ENCODE measurements at regions not wholly inside any gene's neighbourhood (a gene's known extent, or its start where the extent isn't known, plus 50 kb on each side); places are given as distances from the start of the nearest gene placed in this dataset.

DNA sequence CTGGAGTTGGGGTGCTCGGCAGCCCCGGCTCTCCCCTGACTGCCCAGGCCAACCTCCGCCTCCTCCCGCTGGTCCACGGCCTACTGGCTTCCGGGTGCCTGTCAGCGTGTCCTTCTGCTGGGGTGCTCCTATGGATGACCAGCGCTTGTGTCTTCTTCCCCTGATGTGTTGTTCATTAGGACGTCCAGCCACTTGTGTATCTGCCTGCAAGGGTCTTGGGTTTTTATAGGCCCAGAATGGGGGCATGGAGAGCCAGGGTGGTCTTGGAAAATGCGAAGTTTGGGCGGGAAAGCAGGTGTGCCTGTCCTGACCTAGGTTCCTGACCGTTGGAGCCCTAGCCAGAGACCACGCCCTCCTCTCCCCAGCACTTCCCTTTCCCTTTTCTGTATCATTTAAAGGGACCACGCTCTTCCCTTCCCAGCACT is 139.8 kb downstream of the SLITRK5 start (continued):
- no peak for TF ChIP-seq ZNF280A (IDR thresholded peaks at IDR 0.05; ENCODE audit: low read depth, partially characterized antibody)
- TF ChIP-seq ARHGAP35 (IDR thresholded peaks at IDR 0.05; ENCODE audit: partially characterized antibody), result no peak
- TF ChIP-seq CREBBP (IDR thresholded peaks at IDR 0.05; ENCODE audit: low read depth, low read length), result no peak
- no peak for TF ChIP-seq SIX5 (IDR thresholded peaks at IDR 0.05; ENCODE audit: borderline replicate concordance in 1 of 2, insufficient read depth in 1 of 2, low read depth in 1 of 2, low read length in 2 of 2)
- TF ChIP-seq PHF8 (IDR thresholded peaks at IDR 0.05; ENCODE audit: borderline replicate concordance, low read length), result no peak; the same call in 1 of the 2 replicates
- TF ChIP-seq KLF6 (CRISPR knock-in tag; IDR thresholded peaks at IDR 0.05; ENCODE audit: borderline replicate concordance), result no peak
- no peak for TF ChIP-seq POLR2B (IDR thresholded peaks at IDR 0.05; ENCODE audit: low read depth, partially characterized antibody)
- TF ChIP-seq MAFK (IDR thresholded peaks at IDR 0.05; ENCODE audit: low read length), result no peak

GRCh38 chr13:87814403-87814802 is 143.2 kb downstream of the SLITRK5 start:
- Histone ChIP-seq H3K9me1 (ENCODE audit: control insufficient read depth, insufficient read depth, low read length) (no peaks in the 10 kb centered on the region), H2AFZ (ENCODE audit: low read depth, low read length) (no peak overlapping the region), H4K20me1 (replicated peaks; ENCODE audit: control insufficient read depth, insufficient read depth, low read length) (no peaks in the 10 kb centered on the region), H3K27ac (ENCODE audit: extremely low read depth, low read depth, low read length) (no peak overlapping the region), H3K27me3 (ENCODE audit: control insufficient read depth in 2 of 2, insufficient read depth in 2 of 2, low read length in 2 of 2) (no peaks in the 10 kb centered on the region), H3K4me3 (no peak overlapping the region), H3K9me3 (replicated peaks; ENCODE audit: control insufficient read depth, insufficient read depth, low read depth, low read length) (no peaks in the 10 kb centered on the region), H3K4me2 (ENCODE audit: insufficient read depth, low read length) (no peak overlapping the region), H3K4me1 (replicated peaks in 1 of 2; ENCODE audit: control insufficient read depth in 2 of 2, insufficient read depth in 2 of 2, low read length in 2 of 2) (no peaks in the 10 kb centered on the region), H3K9ac (ENCODE audit: insufficient read depth in 1 of 2, low read depth in 2 of 2, low read length in 2 of 2) (no peak overlapping the region), H3K36me3 (ENCODE audit: control insufficient read depth, insufficient read depth, low read length) (no peaks in the 10 kb centered on the region), H3K79me2 (ENCODE audit: control insufficient read depth, insufficient read depth, low read length) (no peaks in the 10 kb centered on the region)
- ChIA-PET CTCF (ENCODE audit: low intra/inter-chr PET ratio) (no interaction called here), POLR2A (no interaction called here)
- BruUV-seq (replicated peaks), result no TSS peak
- in situ Hi-C loops (cut with MboI), result no loop called here
- no peak for DNase-seq (ENCODE audit: extremely low read depth in 1 of 4, low spot score in 3 of 4)
- ATAC-seq, result no peak
- no peak for FAIRE-seq
- intact Hi-C loops (cut with micrococcal nuclease), result no loop called here
- WGBS (ENCODE audit: insufficient coverage, low coverage, missing lambda C conversion rate), result 8% methylated on average over 3 of the region's 3 CpGs
- no peak for TF ChIP-seq ZNF232 (CRISPR knock-in tag; IDR thresholded peaks at IDR 0.05)

Measured in K562 (cell line).